ENCODE measurements at regions not wholly inside any gene's neighbourhood (a gene's known extent, or its start where the extent isn't known, plus 50 kb on each side); places are given as distances from the start of the nearest gene placed in this dataset.
"Not testable (repeated sequence)": the region's sequence is repeated elsewhere in the genome, so short reads cannot be mapped to it uniquely, and the experiment has no call there.

GRCh38 chr6:169088762-169089161, 164.9 kb downstream of the THBS2 start:
- CTCF ChIA-PET, result interaction anchor here (0.5 kb wide), 1 partner anchor 1521 kb away, joined by 3 read pairs; no protein-coding TSS in a partner anchor
- TF ChIP-seq L3MBTL2 (conservative IDR thresholded peaks at IDR 0.05), result no peak
- TF ChIP-seq BHLHE40 (IDR thresholded peaks at IDR 0.05; ENCODE audit: borderline replicate concordance), result no peak
- TF ChIP-seq NFRKB (IDR thresholded peaks at IDR 0.05), result no peak
- TF ChIP-seq TARDBP (IDR thresholded peaks at IDR 0.05), result no peak
- no peak for TF ChIP-seq SP1 (IDR thresholded peaks at IDR 0.05)
- no peak for TF ChIP-seq FOXA1 (IDR thresholded peaks at IDR 0.05)
- TF ChIP-seq, protein P1, sequence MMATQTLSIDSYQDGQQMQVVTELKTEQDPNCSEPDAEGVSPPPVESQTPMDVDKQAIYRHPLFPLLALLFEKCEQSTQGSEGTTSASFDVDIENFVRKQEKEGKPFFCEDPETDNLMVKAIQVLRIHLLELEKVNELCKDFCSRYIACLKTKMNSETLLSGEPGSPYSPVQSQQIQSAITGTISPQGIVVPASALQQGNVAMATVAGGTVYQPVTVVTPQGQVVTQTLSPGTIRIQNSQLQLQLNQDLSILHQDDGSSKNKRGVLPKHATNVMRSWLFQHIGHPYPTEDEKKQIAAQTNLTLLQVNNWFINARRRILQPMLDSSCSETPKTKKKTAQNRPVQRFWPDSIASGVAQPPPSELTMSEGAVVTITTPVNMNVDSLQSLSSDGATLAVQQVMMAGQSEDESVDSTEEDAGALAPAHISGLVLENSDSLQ (IDR thresholded peaks at IDR 0.05), result no peak
- TF ChIP-seq FOXM1 (IDR thresholded peaks at IDR 0.05; ENCODE audit: borderline replicate concordance), result no peak
- TF ChIP-seq ARNT (IDR thresholded peaks at IDR 0.05), result no peak
- no peak for TF ChIP-seq SUZ12 (IDR thresholded peaks at IDR 0.05)
- no peak for TF ChIP-seq ZNF384 (IDR thresholded peaks at IDR 0.05)
- TF ChIP-seq HDGF (IDR thresholded peaks at IDR 0.05; ENCODE audit: borderline replicate concordance), result no peak
- TF ChIP-seq LEF1 (IDR thresholded peaks at IDR 0.05; ENCODE audit: borderline replicate concordance), result no peak
- no peak for TF ChIP-seq CTBP1 (IDR thresholded peaks at IDR 0.05; ENCODE audit: borderline replicate concordance)
- TF ChIP-seq ELF4 (IDR thresholded peaks at IDR 0.05), result no peak
- no peak for TF ChIP-seq FOXK2 (IDR thresholded peaks at IDR 0.05)
- POLR2A ChIA-PET, result no interaction called here
- DNase-seq (ENCODE audit: extremely low spot score), result no peak

GRCh38 chr6:169087443-169088041, 166.1 kb downstream of the THBS2 start:
- POLR2A ChIA-PET, result no interaction called here
- TF ChIP-seq BHLHE40 (IDR thresholded peaks at IDR 0.05; ENCODE audit: borderline replicate concordance) (no peak), SP1 (IDR thresholded peaks at IDR 0.05) (no peak), ELF4 (IDR thresholded peaks at IDR 0.05) (no peak), CTBP1 (IDR thresholded peaks at IDR 0.05; ENCODE audit: borderline replicate concordance) (no peak), HDGF (IDR thresholded peaks at IDR 0.05; ENCODE audit: borderline replicate concordance) (no peak), NFRKB (IDR thresholded peaks at IDR 0.05) (no peak), TARDBP (IDR thresholded peaks at IDR 0.05) (no peak), FOXA1 (IDR thresholded peaks at IDR 0.05) (no peak), L3MBTL2 (conservative IDR thresholded peaks at IDR 0.05) (no peak), ARNT (IDR thresholded peaks at IDR 0.05) (no peak), ZNF384 (IDR thresholded peaks at IDR 0.05) (no peak)
- TF ChIP-seq, protein P1 (IDR thresholded peaks at IDR 0.05), result no peak
- CTCF ChIA-PET, result no interaction called here
- DNase-seq (ENCODE audit: extremely low spot score), result no peak

DNA sequence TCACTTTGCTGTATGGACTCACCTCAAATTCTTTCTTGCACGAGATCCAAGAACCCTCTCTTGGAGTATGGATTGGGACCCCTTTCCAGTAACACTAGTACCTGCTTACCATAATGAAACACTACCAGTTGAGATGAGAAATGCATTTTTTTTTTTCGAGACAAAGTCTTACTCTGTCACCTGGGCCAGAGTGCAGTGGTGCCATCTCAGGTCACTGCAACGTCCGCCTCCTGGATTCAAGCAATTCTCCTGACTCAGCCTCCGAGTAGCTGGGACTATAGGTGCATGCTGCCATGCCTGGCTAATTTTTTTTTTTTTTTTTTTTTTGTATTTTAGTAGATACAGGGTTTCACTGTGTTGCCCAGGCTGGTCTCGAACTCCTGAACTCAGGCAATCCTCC, 167.0 kb downstream of the THBS2 start:
- CTCF ChIA-PET, result interaction anchor here (0.7 kb wide), 1 partner anchor 23 kb away, joined by 3 read pairs; no protein-coding TSS in a partner anchor
- DNase-seq (ENCODE audit: extremely low spot score); POLR2A ChIA-PET: not testable (repeated sequence)

DNA sequence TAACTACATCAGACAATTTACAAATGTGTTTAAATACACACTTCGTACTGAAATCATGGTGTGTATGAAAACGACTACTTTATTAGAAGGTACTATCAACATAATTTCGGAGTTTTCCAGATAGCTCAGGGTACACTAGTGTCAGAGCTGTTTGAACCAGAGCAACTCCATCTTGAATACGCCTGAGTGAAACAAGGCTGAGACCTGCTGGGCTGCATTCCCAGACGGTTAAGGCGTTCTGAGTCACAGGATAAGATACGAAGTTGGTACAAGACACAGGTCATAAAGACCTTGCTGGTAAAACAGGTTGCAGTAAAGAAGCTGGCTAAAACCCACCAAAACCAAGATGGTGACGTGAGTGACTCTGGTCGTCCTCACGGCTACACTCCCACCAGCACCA, 167.6 kb downstream of the THBS2 start:
- no peak for DNase-seq (ENCODE audit: extremely low spot score)
- ChIA-PET POLR2A (no interaction called here), CTCF (interaction anchor here (0.7 kb wide), 1 partner anchor 24 kb away, joined by 3 read pairs; no protein-coding TSS in a partner anchor)
- TF ChIP-seq SUZ12 (IDR thresholded peaks at IDR 0.05) (no peak), FOXM1 (IDR thresholded peaks at IDR 0.05; ENCODE audit: borderline replicate concordance) (no peak), CTBP1 (IDR thresholded peaks at IDR 0.05; ENCODE audit: borderline replicate concordance) (no peak), LEF1 (IDR thresholded peaks at IDR 0.05; ENCODE audit: borderline replicate concordance) (no peak), HDGF (IDR thresholded peaks at IDR 0.05; ENCODE audit: borderline replicate concordance) (no peak), TARDBP (IDR thresholded peaks at IDR 0.05) (no peak), ZNF384 (IDR thresholded peaks at IDR 0.05) (no peak), FOXK2 (IDR thresholded peaks at IDR 0.05) (no peak), L3MBTL2 (conservative IDR thresholded peaks at IDR 0.05) (no peak), FOXA1 (IDR thresholded peaks at IDR 0.05) (no peak), BHLHE40 (IDR thresholded peaks at IDR 0.05; ENCODE audit: borderline replicate concordance) (no peak), SP1 (IDR thresholded peaks at IDR 0.05) (no peak), ELF4 (IDR thresholded peaks at IDR 0.05) (no peak), NFRKB (IDR thresholded peaks at IDR 0.05) (no peak), ARNT (IDR thresholded peaks at IDR 0.05) (no peak)
- TF ChIP-seq, protein P1 (IDR thresholded peaks at IDR 0.05), result no peak

GRCh38 chr6:169085466-169085865, 168.2 kb downstream of the THBS2 start:
- ChIA-PET POLR2A (no interaction called here), CTCF (no interaction called here)
- no peak for DNase-seq (ENCODE audit: extremely low spot score)
- TF ChIP-seq SUZ12 (IDR thresholded peaks at IDR 0.05), result no peak
- TF ChIP-seq ELF4 (IDR thresholded peaks at IDR 0.05), result no peak
- no peak for TF ChIP-seq HDGF (IDR thresholded peaks at IDR 0.05; ENCODE audit: borderline replicate concordance)
- no peak for TF ChIP-seq BHLHE40 (IDR thresholded peaks at IDR 0.05; ENCODE audit: borderline replicate concordance)
- no peak for TF ChIP-seq SP1 (IDR thresholded peaks at IDR 0.05)
- no peak for TF ChIP-seq LEF1 (IDR thresholded peaks at IDR 0.05; ENCODE audit: borderline replicate concordance)

DNA sequence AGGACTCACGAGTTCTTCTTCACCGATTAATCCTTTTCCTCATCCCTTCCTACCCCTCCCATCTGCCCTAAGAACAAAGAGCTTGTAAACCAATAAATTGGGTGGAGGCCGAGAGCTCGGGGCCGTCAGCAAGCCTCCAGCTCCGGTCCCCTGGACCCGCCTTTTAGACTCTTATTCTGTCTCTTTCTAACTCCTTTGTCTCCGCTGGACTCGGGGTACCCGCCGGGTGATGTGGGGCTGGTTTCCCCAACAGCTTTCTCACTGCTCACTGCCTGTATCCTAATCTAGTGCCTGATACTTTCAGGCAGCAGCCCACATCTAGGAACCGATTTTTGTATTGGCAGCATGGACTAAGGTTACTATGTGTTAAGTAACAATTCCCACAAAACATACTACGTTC, 169.1 kb downstream of the THBS2 start:
- CTCF ChIA-PET; DNase-seq (ENCODE audit: extremely low spot score); POLR2A ChIA-PET: not testable (repeated sequence)

DNA sequence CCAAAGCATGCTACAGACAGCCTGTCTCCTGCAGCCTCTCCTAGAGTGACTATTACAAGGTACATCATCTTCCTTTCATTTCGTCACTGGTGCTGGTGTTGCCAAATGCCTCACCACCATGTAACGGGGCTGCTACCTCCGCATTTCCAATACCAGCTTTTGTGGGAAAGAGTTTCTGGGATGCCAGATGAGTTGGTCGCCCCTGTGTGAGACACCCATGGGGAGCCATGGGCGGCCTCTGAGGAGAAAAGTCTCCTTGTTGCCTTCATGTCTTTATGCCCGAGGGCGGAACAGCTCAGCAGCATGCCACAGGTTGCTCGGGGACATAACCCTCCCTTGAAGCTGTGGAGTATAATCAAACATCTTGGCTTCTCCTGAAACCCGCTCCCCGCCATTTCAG, 169.6 kb downstream of the THBS2 start:
- ChIA-PET CTCF (no interaction called here), POLR2A (no interaction called here)
- TF ChIP-seq TARDBP (IDR thresholded peaks at IDR 0.05), result no peak
- TF ChIP-seq, protein P1 (IDR thresholded peaks at IDR 0.05), result no peak
- no peak for TF ChIP-seq CTBP1 (IDR thresholded peaks at IDR 0.05; ENCODE audit: borderline replicate concordance)
- TF ChIP-seq L3MBTL2 (conservative IDR thresholded peaks at IDR 0.05), result no peak
- TF ChIP-seq ELF4 (IDR thresholded peaks at IDR 0.05), result no peak
- no peak for TF ChIP-seq NFRKB (IDR thresholded peaks at IDR 0.05)
- TF ChIP-seq LEF1 (IDR thresholded peaks at IDR 0.05; ENCODE audit: borderline replicate concordance), result no peak
- TF ChIP-seq FOXM1 (IDR thresholded peaks at IDR 0.05; ENCODE audit: borderline replicate concordance), result no peak
- TF ChIP-seq HDGF (IDR thresholded peaks at IDR 0.05; ENCODE audit: borderline replicate concordance), result no peak
- TF ChIP-seq FOXA1 (IDR thresholded peaks at IDR 0.05), result no peak
- TF ChIP-seq FOXK2 (IDR thresholded peaks at IDR 0.05), result no peak
- TF ChIP-seq ZNF384 (IDR thresholded peaks at IDR 0.05), result no peak
- no peak for TF ChIP-seq ARNT (IDR thresholded peaks at IDR 0.05)
- no peak for TF ChIP-seq BHLHE40 (IDR thresholded peaks at IDR 0.05; ENCODE audit: borderline replicate concordance)
- TF ChIP-seq SUZ12 (IDR thresholded peaks at IDR 0.05), result no peak
- no peak for TF ChIP-seq SP1 (IDR thresholded peaks at IDR 0.05)
- no peak for DNase-seq (ENCODE audit: extremely low spot score)
